BE2C (cell line): ENCODE measurements at regions not wholly inside any gene's neighbourhood (a gene's known extent, or its start where the extent isn't known, plus 50 kb on each side); places are given as distances from the start of the nearest gene placed in this dataset.

Experiments
- DNase-seq: peaks from one replicate; pipeline ENCODE4 v3.0.0-alpha.2; 2020
- H3K27me3 ChIP-seq: fragments of 250-450 bp; sonication (Bioruptor Pico); 2 replicates; pipeline ENCODE4 v1.5.1; 2020; ENCODE audit warnings: mild to moderate bottlenecking
- H3K36me3 ChIP-seq: fragments of 250-450 bp; sonication (Bioruptor Pico); 2 replicates; pipeline ENCODE4 v1.5.1; 2020; ENCODE audit warnings: mild to moderate bottlenecking
- H3K4me1 ChIP-seq: fragments of 250-450 bp; sonication (Bioruptor Pico); 2 replicates; pipeline ENCODE4 v1.5.1; 2020
- H3K4me3 ChIP-seq: 2 replicates; pipeline ENCODE4 v1.5.1; 2011; ENCODE audit warnings: low read depth, low read length
- H3K9me3 ChIP-seq: fragments of 250-450 bp; sonication (Bioruptor Pico); 2 replicates; pipeline ENCODE4 v1.5.1; 2020
- CTCF ChIP-seq: IDR thresholded peaks from 2 replicates; pipeline ENCODE4 v1.5.1; 2012; ENCODE audit warnings: mild to moderate bottlenecking, low read depth, low read length

GRCh38 chr10:44706745-44707144 lies 204.4 kb upstream of the TMEM72 start:
- H3K9me3 ChIP-seq: no peaks in the 10 kb centered on the region
- H3K27me3 ChIP-seq: no peaks in the 10 kb centered on the region
- DNase-seq: no peak
- no peak for TF ChIP-seq CTCF
- no peaks in the 10 kb centered on the region for H3K4me1 ChIP-seq
- H3K36me3 ChIP-seq: no peaks in the 10 kb centered on the region
- no peak overlapping the region for H3K4me3 ChIP-seq

- Histone ChIP-seq H3K9me3 (no peaks in the 10 kb centered on the region), H3K36me3 (no peaks in the 10 kb centered on the region), H3K4me1 (no peaks in the 10 kb centered on the region), H3K27me3 (no peaks in the 10 kb centered on the region), H3K4me3 (no peak overlapping the region)
- no peak for TF ChIP-seq CTCF
- DNase-seq: no peak
Measured at GRCh38 chr10:44713307-44713706, 197.8 kb upstream of the TMEM72 start.

- H3K36me3 ChIP-seq: no peaks in the 10 kb centered on the region
- no peak for DNase-seq
- no peak overlapping the region for H3K4me3 ChIP-seq
- no peak for TF ChIP-seq CTCF
- H3K9me3 ChIP-seq: no peaks in the 10 kb centered on the region
- H3K27me3 ChIP-seq: no peaks in the 10 kb centered on the region
- H3K4me1 ChIP-seq: no peaks in the 10 kb centered on the region
Measured at GRCh38 chr10:44714451-44714850, 196.7 kb upstream of the TMEM72 start.

- no peaks in the 10 kb centered on the region for H3K4me1 ChIP-seq
- no peaks in the 10 kb centered on the region for H3K27me3 ChIP-seq
- TF ChIP-seq CTCF: no peak
- H3K4me3 ChIP-seq: no peak overlapping the region
- no peak for DNase-seq
- no peaks in the 10 kb centered on the region for H3K36me3 ChIP-seq
- H3K9me3 ChIP-seq: no peaks in the 10 kb centered on the region
Measured at GRCh38 chr10:44715136-44715535, 196.0 kb upstream of the TMEM72 start.

GRCh38 chr10:44716470-44717015 lies 194.6 kb upstream of the TMEM72 start:
- Histone ChIP-seq H3K4me3 (no peak overlapping the region), H3K4me1 (no peaks in the 10 kb centered on the region), H3K36me3 (no peaks in the 10 kb centered on the region), H3K27me3 (no peaks in the 10 kb centered on the region), H3K9me3 (no peaks in the 10 kb centered on the region)
- TF ChIP-seq CTCF: no peak
- DNase-seq: no peak

- Histone ChIP-seq H3K4me3 (no peak overlapping the region), H3K27me3 (no peaks in the 10 kb centered on the region), H3K9me3 (no peaks in the 10 kb centered on the region), H3K36me3 (no peaks in the 10 kb centered on the region), H3K4me1 (no peaks in the 10 kb centered on the region)
- no peak for TF ChIP-seq CTCF
- DNase-seq: no peak
Measured at GRCh38 chr10:44723082-44723481, 188.1 kb upstream of the TMEM72 start.
